ENCODE measurements at regions not wholly inside any gene's neighbourhood (a gene's known extent, or its start where the extent isn't known, plus 50 kb on each side); places are given as distances from the start of the nearest gene placed in this dataset.

- H3K4me3 ChIP-seq (ENCODE audit: low read length) = no peak overlapping the region
- Mint-ChIP-seq H3K4me1 (no peaks in the 10 kb centered on the region), H3K36me3 (no peaks in the 10 kb centered on the region), H3K9me3 (peaks cover 4 to 7% of the 10 kb centered on the region in 2 donors), H3K27me3 (ENCODE audit: low read depth in 2 of 2) (no peaks in the 10 kb centered on the region), H3K4me3 (no peak overlapping the region), H3K27ac (no peak overlapping the region)
- H3K27me3 ChIP-seq (ENCODE audit: control insufficient read depth, insufficient read depth, low read length) = no peaks in the 10 kb centered on the region
- DNase-seq (no peak), ATAC-seq (no peak)
- no peaks in the 10 kb centered on the region for H3K36me3 ChIP-seq (ENCODE audit: control insufficient read depth, insufficient read depth, low read length)
- intact Hi-C loops (cut with micrococcal nuclease) = no loop called here
- H3K4me1 ChIP-seq (ENCODE audit: control insufficient read depth, insufficient read depth, low read length) = no peaks in the 10 kb centered on the region
- WGBS (ENCODE audit: insufficient coverage) = 62% methylated on average over 4 of the region's 4 CpGs
- no peak overlapping the region for H3K27ac ChIP-seq (ENCODE audit: low read length)
- no peak for TF ChIP-seq CTCF (IDR thresholded peaks at IDR 0.05)
- H3K9me3 ChIP-seq (ENCODE audit: control insufficient read depth, insufficient read depth, low read length) = no peaks in the 10 kb centered on the region
Observed at GRCh38 chr18:13973061-13973575, 57.8 kb upstream of the MC2R start.

Data from natural killer cell (primary cell).